Type B pancreatic cell (in vitro differentiated cells): ENCODE measurements at regions not wholly inside any gene's neighbourhood (a gene's known extent, or its start where the extent isn't known, plus 50 kb on each side); places are given as distances from the start of the nearest gene placed in this dataset.
"Not testable (repeated sequence)": the region's sequence is repeated elsewhere in the genome, so short reads cannot be mapped to it uniquely, and the experiment has no call there.

Experiments used
- DNase-seq: peaks from one replicate; pipeline ENCODE4 v3.0.0; 2021; ENCODE audit warnings: mixed read lengths; ENCODE audit not compliant: unreplicated experiment; ENCODE audit errors: extremely low spot score
- H3K27ac Mint-ChIP-seq: 2 replicates; pipeline ENCODE4 v1.8.0; 2021; ENCODE audit warnings: mild to moderate bottlenecking, mixed read lengths
- H3K27me3 Mint-ChIP-seq: 2 replicates; pipeline ENCODE4 v1.8.0; 2021; ENCODE audit warnings: mixed read lengths
- H3K36me3 Mint-ChIP-seq: 2 replicates; pipeline ENCODE4 v1.8.0; 2021; ENCODE audit warnings: mixed read lengths
- H3K4me1 Mint-ChIP-seq: one replicate; pipeline ENCODE4 v1.8.0; 2021; ENCODE audit warnings: mixed read lengths; ENCODE audit not compliant: unreplicated experiment
- H3K4me3 Mint-ChIP-seq: 2 replicates; pipeline ENCODE4 v1.8.0; 2021; ENCODE audit warnings: mild to moderate bottlenecking, mixed read lengths
- H3K9me3 Mint-ChIP-seq: 2 replicates; pipeline ENCODE4 v1.8.0; 2021; ENCODE audit warnings: mixed read lengths
- CTCF ChIP-seq: fragments of 200-600 bp; sonication (generic); conservative IDR thresholded peaks from 2 replicates; pipeline ENCODE4 v1.5.0; 2021; ENCODE audit warnings: antibody characterized with exemption, mild to moderate bottlenecking

DNA sequence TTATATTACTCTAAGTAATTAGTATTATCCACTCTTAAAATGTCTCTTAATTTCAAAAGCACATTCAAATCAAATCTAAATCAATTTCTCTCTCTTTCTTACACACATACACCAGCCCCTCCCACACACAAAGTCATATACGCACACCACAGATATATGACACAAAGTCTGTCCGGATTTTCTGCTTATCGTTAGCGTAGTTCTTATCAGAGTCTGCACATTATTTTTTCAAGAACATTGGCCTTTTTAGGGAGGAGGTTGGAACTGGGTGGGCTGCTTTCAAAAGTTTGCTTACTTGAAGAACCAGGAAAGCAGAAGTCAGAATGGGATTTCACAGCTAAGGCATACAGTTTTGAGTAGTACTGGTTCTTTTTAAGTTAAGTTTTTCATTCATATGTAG, 387.6 kb upstream of the CHRM2 start:
- no peak for TF ChIP-seq CTCF
- Mint-ChIP-seq H3K9me3 (peaks cover 4% of the 10 kb centered on the region), H3K36me3 (no peaks in the 10 kb centered on the region), H3K4me3 (no peak overlapping the region), H3K4me1 (no peaks in the 10 kb centered on the region), H3K27me3 (no peaks in the 10 kb centered on the region), H3K27ac (no peak overlapping the region)
- DNase-seq = no peak

DNA sequence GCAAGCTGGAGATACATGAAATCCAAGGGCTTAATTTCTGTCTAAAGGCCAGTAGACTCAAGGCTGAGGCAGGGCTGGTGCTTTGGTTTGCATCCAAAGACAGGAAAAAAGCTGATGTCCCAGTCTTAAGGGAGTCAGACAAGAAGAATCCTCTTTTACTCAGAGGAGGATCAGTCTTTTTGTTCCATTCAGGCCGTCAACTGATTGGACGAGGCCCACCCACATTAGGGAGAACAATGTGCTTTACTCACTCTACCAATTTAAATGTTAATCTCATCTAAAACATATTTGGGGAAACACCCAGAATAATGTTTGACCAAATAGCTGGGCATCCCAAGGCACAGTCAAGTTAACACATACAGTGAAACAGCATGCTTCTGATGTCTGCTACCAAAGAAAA, 388.5 kb upstream of the CHRM2 start:
- Mint-ChIP-seq H3K4me3 (no peak overlapping the region), H3K4me1 (no peaks in the 10 kb centered on the region), H3K36me3 (no peaks in the 10 kb centered on the region), H3K27ac (no peak overlapping the region), H3K27me3 (no peaks in the 10 kb centered on the region), H3K9me3 (peaks cover 8% of the 10 kb centered on the region)
- TF ChIP-seq CTCF = no peak
- DNase-seq = no peak

- no peaks in the 10 kb centered on the region for H3K36me3 Mint-ChIP-seq
- no peaks in the 10 kb centered on the region for H3K4me1 Mint-ChIP-seq
- H3K27me3 Mint-ChIP-seq = no peaks in the 10 kb centered on the region
- DNase-seq = no peak
- H3K27ac Mint-ChIP-seq = no peak overlapping the region
- no peak overlapping the region for H3K4me3 Mint-ChIP-seq
- TF ChIP-seq CTCF = no peak
- H3K9me3 Mint-ChIP-seq = peaks cover 24% of the 10 kb centered on the region
These were observed 398.3 kb upstream of the CHRM2 start for GRCh38 chr7:136470179-136470578.

GRCh38 chr7:136452949-136453348, 415.5 kb upstream of the CHRM2 start:
- H3K4me3 Mint-ChIP-seq = no peak overlapping the region
- no peaks in the 10 kb centered on the region for H3K4me1 Mint-ChIP-seq
- no peak for DNase-seq
- H3K27me3 Mint-ChIP-seq = no peaks in the 10 kb centered on the region
- TF ChIP-seq CTCF = no peak
- H3K36me3 Mint-ChIP-seq = no peaks in the 10 kb centered on the region
- no peak overlapping the region for H3K27ac Mint-ChIP-seq
- H3K9me3 Mint-ChIP-seq = no peaks in the 10 kb centered on the region

- no peaks in the 10 kb centered on the region for H3K27me3 Mint-ChIP-seq
- H3K27ac Mint-ChIP-seq = no peak overlapping the region
- no peak for TF ChIP-seq CTCF
- H3K4me1 Mint-ChIP-seq = no peaks in the 10 kb centered on the region
- H3K9me3 Mint-ChIP-seq = no peaks in the 10 kb centered on the region
- H3K36me3 Mint-ChIP-seq = no peaks in the 10 kb centered on the region
- no peak for DNase-seq
- H3K4me3 Mint-ChIP-seq = no peak overlapping the region
These were observed 421.7 kb upstream of the CHRM2 start for GRCh38 chr7:136446751-136447150.

DNA sequence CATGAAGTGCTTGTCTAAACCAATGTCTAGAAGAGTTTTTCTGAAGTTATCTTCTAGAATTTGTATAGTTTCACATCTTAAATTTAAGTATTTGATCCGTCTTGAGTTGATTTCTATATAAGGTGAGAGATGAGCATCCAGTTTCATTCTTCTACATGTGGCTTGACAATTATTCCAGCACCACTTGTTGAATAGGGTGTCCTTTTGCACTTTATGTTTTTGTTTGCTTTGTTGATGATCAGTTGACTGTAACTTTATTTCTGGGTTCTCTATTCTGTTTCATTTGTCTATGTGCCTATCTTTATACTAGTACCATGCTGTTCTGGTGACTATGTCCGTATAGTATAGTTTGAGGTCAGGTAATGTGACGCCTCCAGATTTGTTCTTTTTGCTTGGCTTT, 426.6 kb upstream of the CHRM2 start:
- Mint-ChIP-seq H3K4me1 (no peaks in the 10 kb centered on the region), H3K4me3 (no peak overlapping the region), H3K36me3 (no peaks in the 10 kb centered on the region), H3K27me3 (no peaks in the 10 kb centered on the region), H3K27ac (no peak overlapping the region), H3K9me3 (no peaks in the 10 kb centered on the region)
- no peak for TF ChIP-seq CTCF
- no peak for DNase-seq

DNA sequence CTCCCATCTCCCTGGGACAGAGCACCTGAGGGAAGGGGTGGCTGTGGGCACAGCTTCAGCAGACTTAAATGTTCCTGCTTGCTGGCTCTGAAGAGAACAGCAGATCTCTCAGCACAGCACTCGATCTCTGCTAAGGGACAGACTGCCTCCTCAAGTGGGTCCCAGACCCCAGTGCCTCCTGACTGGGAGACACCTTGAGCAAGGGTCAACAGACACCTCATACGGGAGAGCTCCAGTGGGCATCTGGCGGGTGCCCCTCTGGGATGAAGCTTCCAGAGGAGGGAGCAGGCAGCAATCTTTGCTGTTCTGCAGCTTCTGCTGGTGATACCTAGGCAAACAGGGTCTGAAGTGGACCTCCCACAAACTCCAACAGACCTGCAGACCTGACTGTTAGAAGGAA, 436.7 kb upstream of the CHRM2 start:
- not testable (repeated sequence) for H3K27me3 Mint-ChIP-seq, DNase-seq, H3K4me3 Mint-ChIP-seq, H3K4me1 Mint-ChIP-seq, H3K27ac Mint-ChIP-seq, H3K9me3 Mint-ChIP-seq, H3K36me3 Mint-ChIP-seq
